Type B pancreatic cell (in vitro differentiated cells): ENCODE measurements at regions not wholly inside any gene's neighbourhood (a gene's known extent, or its start where the extent isn't known, plus 50 kb on each side); places are given as distances from the start of the nearest gene placed in this dataset.

Experiments
- DNase-seq: peaks from one replicate; pipeline ENCODE4 v3.0.0; 2021; ENCODE audit warnings: mixed read lengths; ENCODE audit not compliant: unreplicated experiment; ENCODE audit errors: extremely low spot score
- H3K27ac Mint-ChIP-seq: 2 replicates; pipeline ENCODE4 v1.8.0; 2021; ENCODE audit warnings: mild to moderate bottlenecking, mixed read lengths
- H3K27me3 Mint-ChIP-seq: 2 replicates; pipeline ENCODE4 v1.8.0; 2021; ENCODE audit warnings: mixed read lengths
- H3K36me3 Mint-ChIP-seq: 2 replicates; pipeline ENCODE4 v1.8.0; 2021; ENCODE audit warnings: mixed read lengths
- H3K4me1 Mint-ChIP-seq: one replicate; pipeline ENCODE4 v1.8.0; 2021; ENCODE audit warnings: mixed read lengths; ENCODE audit not compliant: unreplicated experiment
- H3K4me3 Mint-ChIP-seq: 2 replicates; pipeline ENCODE4 v1.8.0; 2021; ENCODE audit warnings: mild to moderate bottlenecking, mixed read lengths
- H3K9me3 Mint-ChIP-seq: 2 replicates; pipeline ENCODE4 v1.8.0; 2021; ENCODE audit warnings: mixed read lengths
- CTCF ChIP-seq: fragments of 200-600 bp; sonication (generic); conservative IDR thresholded peaks from 2 replicates; pipeline ENCODE4 v1.5.0; 2021; ENCODE audit warnings: antibody characterized with exemption, mild to moderate bottlenecking

- no peak for TF ChIP-seq CTCF
- no peak overlapping the region for H3K4me3 Mint-ChIP-seq
- H3K4me1 Mint-ChIP-seq = peaks cover 25% of the 10 kb centered on the region
- no peaks in the 10 kb centered on the region for H3K9me3 Mint-ChIP-seq
- no peak overlapping the region for H3K27ac Mint-ChIP-seq
- no peaks in the 10 kb centered on the region for H3K36me3 Mint-ChIP-seq
- H3K27me3 Mint-ChIP-seq = peaks cover 12% of the 10 kb centered on the region
- no peak for DNase-seq
These were observed 58.5 kb upstream of the TWIST2 start for GRCh38 chr2:238789317-238789806.

- Mint-ChIP-seq H3K27ac (no peak overlapping the region), H3K27me3 (peaks cover 8% of the 10 kb centered on the region), H3K36me3 (no peaks in the 10 kb centered on the region), H3K4me1 (peaks cover 19% of the 10 kb centered on the region), H3K4me3 (no peak overlapping the region), H3K9me3 (no peaks in the 10 kb centered on the region)
- no peak for DNase-seq
- TF ChIP-seq CTCF = no peak
These were observed 57.6 kb upstream of the TWIST2 start for GRCh38 chr2:238790126-238790832.

GRCh38 chr2:238790833-238791230, 57.1 kb upstream of the TWIST2 start:
- no peak for DNase-seq
- Mint-ChIP-seq H3K4me3 (no peak overlapping the region), H3K9me3 (no peaks in the 10 kb centered on the region), H3K36me3 (no peaks in the 10 kb centered on the region), H3K27ac (no peak overlapping the region), H3K27me3 (peaks cover 10% of the 10 kb centered on the region), H3K4me1 (peaks cover 19% of the 10 kb centered on the region)
- TF ChIP-seq CTCF = no peak

- peaks cover 19% of the 10 kb centered on the region for H3K4me1 Mint-ChIP-seq
- H3K27me3 Mint-ChIP-seq = peaks cover 10% of the 10 kb centered on the region
These were observed 56.5 kb upstream of the TWIST2 start for GRCh38 chr2:238791354-238791753.

GRCh38 chr2:238793306-238793705, 54.6 kb upstream of the TWIST2 start:
- no peaks in the 10 kb centered on the region for H3K36me3 Mint-ChIP-seq
- no peak for TF ChIP-seq CTCF
- H3K9me3 Mint-ChIP-seq = peaks cover 3% of the 10 kb centered on the region
- peaks cover 15% of the 10 kb centered on the region for H3K4me1 Mint-ChIP-seq
- H3K27ac Mint-ChIP-seq = no peak overlapping the region
- DNase-seq = no peak
- H3K27me3 Mint-ChIP-seq = peaks cover 21% of the 10 kb centered on the region
- no peak overlapping the region for H3K4me3 Mint-ChIP-seq

More at GRCh38 chr2:238791354-238791753, 56.5 kb upstream of the TWIST2 start:
- no peak overlapping the region for H3K27ac Mint-ChIP-seq
- H3K4me3 Mint-ChIP-seq = no peak overlapping the region
- no peaks in the 10 kb centered on the region for H3K9me3 Mint-ChIP-seq
- DNase-seq = no peak
- no peak for TF ChIP-seq CTCF
- H3K36me3 Mint-ChIP-seq = no peaks in the 10 kb centered on the region
